Smooth muscle cell (in vitro differentiated cells): ENCODE measurements at regions not wholly inside any gene's neighbourhood (a gene's known extent, or its start where the extent isn't known, plus 50 kb on each side); places are given as distances from the start of the nearest gene placed in this dataset.

Source experiments
- DNase-seq: peaks from one replicate; lab custom pipeline; 2025; ENCODE audit not compliant: unreplicated experiment; lab: John Stamatoyannopoulos, UW
- H2AFZ ChIP-seq: fragments of 200-600 bp; sonication (generic); 2 replicates; pipeline ENCODE4 v1.6.0; 2016; ENCODE audit warnings: antibody characterized with exemption, low read depth, mild to moderate bottlenecking
- H3F3A ChIP-seq: fragments of 200-600 bp; sonication (generic); 2 replicates; pipeline ENCODE4 v1.6.0; 2017; ENCODE audit warnings: antibody characterized with exemption, low read depth
- H3K27ac ChIP-seq: fragments of 200-600 bp; sonication (generic); 2 replicates; pipeline ENCODE4 v1.5.1; 2016; ENCODE audit warnings: low read depth, mild to moderate bottlenecking
- H3K27me3 ChIP-seq: fragments of 200-600 bp; sonication (generic); 2 replicates; pipeline ENCODE4 v1.6.1; 2016; ENCODE audit warnings: low read depth, mild to moderate bottlenecking
- H3K36me3 ChIP-seq: fragments of 200-600 bp; sonication (generic); 2 replicates; pipeline ENCODE4 v1.5.1; 2016; ENCODE audit warnings: low read depth
- H3K4me1 ChIP-seq: fragments of 200-600 bp; sonication (generic); 2 replicates; pipeline ENCODE4 v1.5.1; 2016; ENCODE audit warnings: low read depth
- H3K4me2 ChIP-seq: fragments of 200-600 bp; sonication (generic); 2 replicates; pipeline ENCODE4 v1.6.0; 2016; ENCODE audit warnings: mild to moderate bottlenecking
- H3K4me3 ChIP-seq: fragments of 200-600 bp; sonication (generic); 2 replicates; pipeline ENCODE4 v1.5.1; 2016; ENCODE audit warnings: mild to moderate bottlenecking
- H3K79me2 ChIP-seq: fragments of 200-600 bp; sonication (generic); 2 replicates; pipeline ENCODE4 v1.6.0; 2016; ENCODE audit warnings: low read depth, mild to moderate bottlenecking
- H3K9ac ChIP-seq: fragments of 200-600 bp; sonication (generic); 2 replicates; pipeline ENCODE4 v1.6.0; 2016; ENCODE audit warnings: low read depth
- H3K9me3 ChIP-seq: fragments of 200-600 bp; sonication (generic); replicated peaks from 2 replicates; pipeline ENCODE4 v1.5.1; 2016; ENCODE audit warnings: low read depth
- H4K20me1 ChIP-seq: fragments of 200-600 bp; sonication (generic); 2 replicates; pipeline ENCODE4 v1.6.0; 2016; ENCODE audit warnings: low read depth
- WGBS: methylation state at CpG from one replicate; pipeline ENCODE4 v1.1.7; 2016; ENCODE audit warnings: low lambda C conversion rate; 5-methylcytosine and 5-hydroxymethylcytosine counted together
- TF ChIP-seq, protein P1 (sequence below): fragments of 200-600 bp; sonication (generic); IDR thresholded peaks from 2 replicates; pipeline ENCODE4 v1.5.1; 2017; ENCODE audit warnings: borderline replicate concordance, mild to moderate bottlenecking, antibody characterized with exemption; ENCODE audit not compliant: insufficient read depth, poor library complexity, severe bottlenecking

DNA sequence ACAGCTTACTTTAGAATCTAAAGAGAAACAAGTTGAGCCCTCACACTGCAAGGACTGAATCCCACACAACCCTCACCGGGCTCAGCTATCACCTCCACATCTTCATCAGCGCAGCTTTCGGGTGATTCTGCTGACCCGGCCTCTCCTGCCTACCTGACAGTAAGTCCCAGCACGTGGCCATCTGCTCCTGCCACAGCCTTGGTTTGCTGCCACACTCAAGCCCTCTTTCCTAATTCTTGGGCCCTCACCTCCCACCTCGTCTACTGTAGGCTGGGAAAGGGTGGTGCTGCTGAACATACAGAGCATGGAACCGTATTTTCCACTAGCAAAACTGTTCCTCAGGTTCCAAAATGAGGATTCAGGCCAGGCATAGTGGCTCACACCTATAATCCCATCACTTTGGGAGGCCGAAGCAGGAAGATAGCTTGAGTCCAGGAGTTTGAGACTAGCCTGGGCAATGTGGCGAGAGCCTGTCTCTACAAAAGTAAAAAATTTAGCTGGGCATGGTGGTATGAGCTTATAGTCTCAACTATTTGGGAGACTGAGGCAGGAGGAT is 55.3 kb upstream of the HAAO start:
- no peak for DNase-seq
- Histone ChIP-seq H3F3A (no peaks in the 10 kb centered on the region), H3K9ac (no peak overlapping the region), H4K20me1 (no peaks in the 10 kb centered on the region), H3K79me2 (no peaks in the 10 kb centered on the region), H2AFZ (no peak overlapping the region), H3K36me3 (no peaks in the 10 kb centered on the region), H3K4me3 (no peak overlapping the region), H3K4me1 (peaks cover 13% of the 10 kb centered on the region), H3K4me2 (no peak overlapping the region), H3K9me3 (no peaks in the 10 kb centered on the region), H3K27ac (no peak overlapping the region), H3K27me3 (no peaks in the 10 kb centered on the region)
- WGBS: 92% methylated on average over 9 of the region's 9 CpGs
- TF ChIP-seq, protein P1, sequence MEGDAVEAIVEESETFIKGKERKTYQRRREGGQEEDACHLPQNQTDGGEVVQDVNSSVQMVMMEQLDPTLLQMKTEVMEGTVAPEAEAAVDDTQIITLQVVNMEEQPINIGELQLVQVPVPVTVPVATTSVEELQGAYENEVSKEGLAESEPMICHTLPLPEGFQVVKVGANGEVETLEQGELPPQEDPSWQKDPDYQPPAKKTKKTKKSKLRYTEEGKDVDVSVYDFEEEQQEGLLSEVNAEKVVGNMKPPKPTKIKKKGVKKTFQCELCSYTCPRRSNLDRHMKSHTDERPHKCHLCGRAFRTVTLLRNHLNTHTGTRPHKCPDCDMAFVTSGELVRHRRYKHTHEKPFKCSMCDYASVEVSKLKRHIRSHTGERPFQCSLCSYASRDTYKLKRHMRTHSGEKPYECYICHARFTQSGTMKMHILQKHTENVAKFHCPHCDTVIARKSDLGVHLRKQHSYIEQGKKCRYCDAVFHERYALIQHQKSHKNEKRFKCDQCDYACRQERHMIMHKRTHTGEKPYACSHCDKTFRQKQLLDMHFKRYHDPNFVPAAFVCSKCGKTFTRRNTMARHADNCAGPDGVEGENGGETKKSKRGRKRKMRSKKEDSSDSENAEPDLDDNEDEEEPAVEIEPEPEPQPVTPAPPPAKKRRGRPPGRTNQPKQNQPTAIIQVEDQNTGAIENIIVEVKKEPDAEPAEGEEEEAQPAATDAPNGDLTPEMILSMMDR: no peak

DNA sequence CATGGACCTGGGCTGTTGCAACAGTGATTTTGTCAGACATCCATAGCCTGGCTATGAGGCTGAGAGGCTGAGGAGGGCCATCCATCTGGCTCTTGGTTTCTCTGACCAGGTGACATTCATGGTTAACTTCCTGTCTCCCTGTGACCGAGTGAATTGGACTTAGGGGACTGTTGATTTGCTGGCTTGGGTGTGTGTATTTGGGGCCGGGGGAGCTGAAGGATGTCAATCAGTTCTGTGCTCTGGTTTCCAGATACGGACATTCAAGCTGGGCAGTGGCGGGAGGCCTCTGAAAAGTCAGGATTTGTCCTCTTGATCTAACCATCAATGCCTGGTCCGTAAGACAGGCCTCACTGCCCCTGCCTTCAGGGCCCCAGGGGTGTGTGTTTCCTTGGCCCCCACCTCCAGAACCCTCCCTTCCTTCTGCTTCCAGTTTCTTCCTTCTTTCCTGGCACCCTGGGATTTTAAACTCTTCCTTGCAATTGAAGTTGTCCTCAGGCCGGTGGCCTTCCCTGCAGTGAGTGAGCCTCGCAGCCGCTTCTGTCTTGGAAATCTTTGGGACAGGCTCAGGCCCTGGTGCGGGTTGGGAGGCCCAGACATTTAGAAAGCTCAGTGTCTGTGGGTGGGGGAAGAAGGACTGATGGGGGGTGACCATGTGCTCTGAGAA is 54.7 kb upstream of the HAAO start:
- Histone ChIP-seq H2AFZ (no peak overlapping the region), H3K4me3 (no peak overlapping the region), H3K36me3 (no peaks in the 10 kb centered on the region), H3K27me3 (no peaks in the 10 kb centered on the region), H3K4me1 (peaks cover 13% of the 10 kb centered on the region), H3K79me2 (no peaks in the 10 kb centered on the region), H3F3A (no peaks in the 10 kb centered on the region), H3K9ac (no peak overlapping the region), H4K20me1 (no peaks in the 10 kb centered on the region), H3K27ac (no peak overlapping the region), H3K9me3 (no peaks in the 10 kb centered on the region), H3K4me2 (no peak overlapping the region)
- TF ChIP-seq, protein P1: no peak
- no peak for DNase-seq
- whole genome bisulfite sequencing: 92% methylated on average over 9 of the region's 9 CpGs

DNA sequence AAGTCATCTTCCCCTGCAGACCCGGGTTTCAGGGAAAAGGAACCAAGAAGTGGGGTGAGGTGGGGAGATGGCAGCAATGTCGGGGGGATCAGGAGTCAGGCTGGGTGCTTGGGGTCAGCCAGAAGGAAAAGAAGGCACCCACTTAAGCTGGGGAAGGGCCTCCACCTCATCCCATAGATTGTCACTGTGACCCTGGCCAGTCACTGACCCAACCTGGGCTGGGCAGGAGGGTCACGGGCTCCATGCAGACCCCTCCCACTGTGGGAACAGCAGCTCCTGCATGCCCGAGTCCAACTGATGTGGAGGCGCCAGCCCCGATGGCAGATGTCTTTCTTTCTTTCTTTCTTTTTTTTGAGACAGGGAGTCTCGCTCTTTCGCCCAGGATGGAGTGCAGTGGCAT is 53.6 kb upstream of the HAAO start:
- 88% methylated on average over 8 of the region's 8 CpGs for WGBS

More for the DNA sequence above, 53.6 kb upstream of the HAAO start:
- TF ChIP-seq, protein P1: no peak
- no peak overlapping the region for H3K4me3 ChIP-seq
- no peak overlapping the region for H3K9ac ChIP-seq
- no peak overlapping the region for H3K27ac ChIP-seq
- no peak for DNase-seq
- H3K36me3 ChIP-seq: no peaks in the 10 kb centered on the region
- peak overlapping the region; percentile 4 for H2AFZ ChIP-seq
- H3F3A ChIP-seq: no peaks in the 10 kb centered on the region
- H3K9me3 ChIP-seq: no peaks in the 10 kb centered on the region
- no peaks in the 10 kb centered on the region for H3K79me2 ChIP-seq
- no peak overlapping the region for H3K4me2 ChIP-seq
- H4K20me1 ChIP-seq: no peaks in the 10 kb centered on the region
- no peaks in the 10 kb centered on the region for H3K27me3 ChIP-seq
- peaks cover 13% of the 10 kb centered on the region for H3K4me1 ChIP-seq
